ENCODE measurements at regions not wholly inside any gene's neighbourhood (a gene's known extent, or its start where the extent isn't known, plus 50 kb on each side); places are given as distances from the start of the nearest gene placed in this dataset.
"Not testable (repeated sequence)": the region's sequence is repeated elsewhere in the genome, so short reads cannot be mapped to it uniquely, and the experiment has no call there.

- H3K4me1 ChIP-seq (ENCODE audit: control insufficient read depth in 1 of 2, insufficient read depth in 2 of 2, low read length in 2 of 2): no peaks in the 10 kb centered on the region
- H3K27me3 ChIP-seq (ENCODE audit: control insufficient read depth in 1 of 2, insufficient read depth in 2 of 2, low read length in 1 of 2): no peaks in the 10 kb centered on the region
- H3K9me3 ChIP-seq (ENCODE audit: control insufficient read depth, low read length): peaks cover 6% of the 10 kb centered on the region
- no peak for ATAC-seq (ENCODE audit: low FRiP score)
- intact Hi-C loops (cut with DNase I): no loop called here
- DNase-seq: no peak
- H3K36me3 ChIP-seq (ENCODE audit: control insufficient read depth in 1 of 2, insufficient read depth in 2 of 2, low read length in 1 of 2): no peaks in the 10 kb centered on the region
- no peak overlapping the region for H3K4me3 ChIP-seq (ENCODE audit: low read length in 2 of 2)
- H3K27ac ChIP-seq (ENCODE audit: low read depth in 1 of 2, low read length in 2 of 2): no peak overlapping the region
These were observed 157.3 kb downstream of the RRAGB start for GRCh38 chrX:55874807-55875206.

DNA sequence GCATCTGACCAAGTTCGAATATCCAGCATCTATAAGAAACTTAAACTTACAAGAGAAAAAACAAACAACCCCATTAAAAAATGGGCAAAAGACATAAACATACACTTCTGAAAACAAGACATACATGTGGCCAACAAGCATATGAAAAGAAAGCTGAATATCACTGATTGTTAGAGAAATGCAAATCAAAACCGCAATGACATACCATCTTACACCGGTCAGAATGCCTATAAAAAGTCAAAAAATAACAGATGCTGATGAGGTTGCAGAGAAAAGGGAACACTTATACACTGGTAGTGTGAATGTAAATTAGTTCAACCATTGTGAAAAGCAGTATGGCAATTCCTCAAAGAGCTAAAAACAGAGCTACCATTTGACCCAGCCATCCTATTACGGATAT is 166.0 kb downstream of the RRAGB start:
- H3K27ac ChIP-seq (ENCODE audit: low read depth in 1 of 2, low read length in 2 of 2); H3K36me3 ChIP-seq (ENCODE audit: control insufficient read depth in 1 of 2, insufficient read depth in 2 of 2, low read length in 1 of 2); H3K27me3 ChIP-seq (ENCODE audit: control insufficient read depth in 1 of 2, insufficient read depth in 2 of 2, low read length in 1 of 2); intact Hi-C loops (cut with DNase I); H3K4me3 ChIP-seq (ENCODE audit: low read length in 2 of 2); DNase-seq; H3K9me3 ChIP-seq (ENCODE audit: control insufficient read depth, low read length); H3K4me1 ChIP-seq (ENCODE audit: control insufficient read depth in 1 of 2, insufficient read depth in 2 of 2, low read length in 2 of 2); ATAC-seq (ENCODE audit: low FRiP score): not testable (repeated sequence)
- WGBS, 2 donors: 90 to 92% methylated on average over 4 of the region's 4 CpGs

- peak overlapping the region in 1 of 2 donors; percentile 54 for H3K27ac ChIP-seq (ENCODE audit: low read depth in 1 of 2, low read length in 2 of 2)
- peak; percentile 76 for ATAC-seq (ENCODE audit: low FRiP score)
These were observed 190.5 kb downstream of the RRAGB start for GRCh38 chrX:55907968-55908607.

DNA sequence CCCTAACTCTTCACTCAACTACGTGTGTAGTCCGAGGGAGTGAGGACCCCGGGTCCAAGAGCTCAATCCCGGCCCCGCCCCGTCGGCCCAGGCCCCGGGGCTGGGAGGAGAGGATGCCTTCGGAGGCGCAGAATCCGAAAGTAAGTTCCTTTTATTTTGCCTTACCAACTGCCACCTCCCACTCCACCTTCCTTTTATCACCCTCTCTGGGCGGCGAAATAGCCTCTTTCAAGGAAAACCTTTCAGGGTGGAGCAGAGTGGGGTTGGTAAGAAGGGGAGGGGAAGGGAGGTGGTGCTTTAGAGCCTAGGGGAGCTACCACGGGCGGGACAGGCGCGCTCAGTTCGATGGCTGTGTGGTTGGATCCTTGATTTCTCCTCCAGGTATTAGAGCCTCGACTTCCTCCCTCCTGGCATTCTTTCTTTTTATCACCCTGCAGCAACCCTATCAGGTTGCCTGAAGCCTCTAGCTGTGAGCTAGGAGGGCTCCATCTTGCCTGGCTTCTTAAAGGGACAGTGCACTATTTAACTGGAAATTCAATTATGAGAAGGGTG is 191.2 kb downstream of the RRAGB start:
- DNase-seq: peak in 1 of 2 donors; percentile 59
- 1 to 35% methylated on average over 19 of the region's 19 CpGs for WGBS, 2 donors
- Histone ChIP-seq H3K9me3 (ENCODE audit: control insufficient read depth, low read length) (no peaks in the 10 kb centered on the region), H3K27ac (ENCODE audit: low read depth in 1 of 2, low read length in 2 of 2) (peak overlapping the region in 1 of 2 donors; percentile 54), H3K36me3 (ENCODE audit: control insufficient read depth in 1 of 2, insufficient read depth in 2 of 2, low read length in 1 of 2) (no peaks in the 10 kb centered on the region), H3K27me3 (ENCODE audit: control insufficient read depth in 1 of 2, insufficient read depth in 2 of 2, low read length in 1 of 2) (no peaks in the 10 kb centered on the region), H3K4me3 (ENCODE audit: low read length in 2 of 2) (peak overlapping the region; percentile 78 to 86), H3K4me1 (ENCODE audit: control insufficient read depth in 1 of 2, insufficient read depth in 2 of 2, low read length in 2 of 2) (peaks cover 0 to 2% of the 10 kb centered on the region in 2 donors)
- peak; percentile 50 for ATAC-seq (ENCODE audit: low FRiP score)
- intact Hi-C loops (cut with DNase I): loop anchor here in 1 of 2 donors (10.0 kb wide), 1 partner anchor 326 kb away; the partner anchor contains the start of gene KLF8

More at GRCh38 chrX:55907968-55908607, 190.5 kb downstream of the RRAGB start:
- DNase-seq: peak; percentile 68 to 80
- Histone ChIP-seq H3K9me3 (ENCODE audit: control insufficient read depth, low read length) (no peaks in the 10 kb centered on the region), H3K27me3 (ENCODE audit: control insufficient read depth in 1 of 2, insufficient read depth in 2 of 2, low read length in 1 of 2) (no peaks in the 10 kb centered on the region), H3K36me3 (ENCODE audit: control insufficient read depth in 1 of 2, insufficient read depth in 2 of 2, low read length in 1 of 2) (no peaks in the 10 kb centered on the region), H3K4me1 (ENCODE audit: control insufficient read depth in 1 of 2, insufficient read depth in 2 of 2, low read length in 2 of 2) (peaks cover 0 to 2% of the 10 kb centered on the region in 2 donors), H3K4me3 (ENCODE audit: low read length in 2 of 2) (peak overlapping the region; percentile 78 to 86)
- intact Hi-C loops (cut with DNase I): loop anchor here in 1 of 2 donors (10.0 kb wide), 1 partner anchor 327 kb away; the partner anchor contains the start of gene KLF8
- WGBS, 2 donors: 1 to 27% methylated on average over 20 of the region's 20 CpGs

GRCh38 chrX:55919367-55920221 is 202.0 kb downstream of the RRAGB start:
- Histone ChIP-seq H3K4me3 (ENCODE audit: low read length in 2 of 2) (no peak overlapping the region), H3K27me3 (ENCODE audit: control insufficient read depth in 1 of 2, insufficient read depth in 2 of 2, low read length in 1 of 2) (no peaks in the 10 kb centered on the region), H3K36me3 (ENCODE audit: control insufficient read depth in 1 of 2, insufficient read depth in 2 of 2, low read length in 1 of 2) (no peaks in the 10 kb centered on the region), H3K4me1 (ENCODE audit: control insufficient read depth in 1 of 2, insufficient read depth in 2 of 2, low read length in 2 of 2) (no peaks in the 10 kb centered on the region), H3K27ac (ENCODE audit: low read depth in 1 of 2, low read length in 2 of 2) (no peak overlapping the region), H3K9me3 (ENCODE audit: control insufficient read depth, low read length) (no peaks in the 10 kb centered on the region)
- no peak for ATAC-seq (ENCODE audit: low FRiP score)
- intact Hi-C loops (cut with DNase I): loop anchor here in 1 of 2 donors (10.0 kb wide), 1 partner anchor 55 kb away; no protein-coding TSS in a partner anchor
- no peak for DNase-seq
- WGBS, 2 donors: 76 to 97% methylated on average over 12 of the region's 12 CpGs

DNA sequence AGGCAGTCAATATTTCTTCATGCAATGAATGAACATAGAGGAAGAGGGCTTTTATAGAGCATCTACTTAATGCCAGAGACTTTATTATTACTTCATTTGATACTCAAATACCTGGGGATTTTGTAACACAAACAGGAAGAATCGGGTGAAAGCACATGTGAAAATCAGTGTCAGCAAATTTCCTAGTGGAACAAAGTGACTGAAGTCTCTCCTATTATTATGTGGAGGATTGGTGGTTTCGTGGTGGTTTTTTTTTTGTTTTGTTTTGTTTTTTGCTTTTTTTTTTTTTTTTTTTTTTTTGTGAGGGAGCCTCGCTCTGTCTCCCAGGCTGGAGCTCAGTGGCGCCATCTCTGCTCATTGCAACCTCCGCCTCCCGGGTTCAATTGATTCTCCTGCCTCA is 207.0 kb downstream of the RRAGB start:
- ATAC-seq (ENCODE audit: low FRiP score) (no peak), DNase-seq (no peak)
- Histone ChIP-seq H3K9me3 (ENCODE audit: control insufficient read depth, low read length) (peaks cover 1% of the 10 kb centered on the region), H3K27ac (ENCODE audit: low read depth in 1 of 2, low read length in 2 of 2) (no peak overlapping the region), H3K27me3 (ENCODE audit: control insufficient read depth in 1 of 2, insufficient read depth in 2 of 2, low read length in 1 of 2) (no peaks in the 10 kb centered on the region), H3K4me1 (ENCODE audit: control insufficient read depth in 1 of 2, insufficient read depth in 2 of 2, low read length in 2 of 2) (no peaks in the 10 kb centered on the region), H3K4me3 (ENCODE audit: low read length in 2 of 2) (no peak overlapping the region), H3K36me3 (ENCODE audit: control insufficient read depth in 1 of 2, insufficient read depth in 2 of 2, low read length in 1 of 2) (no peaks in the 10 kb centered on the region)
- intact Hi-C loops (cut with DNase I): loop anchor here in 1 of 2 donors (10.0 kb wide), 1 partner anchor 60 kb away; no protein-coding TSS in a partner anchor
- 82 to 94% methylated on average over 6 of the region's 6 CpGs for WGBS, 2 donors

DNA sequence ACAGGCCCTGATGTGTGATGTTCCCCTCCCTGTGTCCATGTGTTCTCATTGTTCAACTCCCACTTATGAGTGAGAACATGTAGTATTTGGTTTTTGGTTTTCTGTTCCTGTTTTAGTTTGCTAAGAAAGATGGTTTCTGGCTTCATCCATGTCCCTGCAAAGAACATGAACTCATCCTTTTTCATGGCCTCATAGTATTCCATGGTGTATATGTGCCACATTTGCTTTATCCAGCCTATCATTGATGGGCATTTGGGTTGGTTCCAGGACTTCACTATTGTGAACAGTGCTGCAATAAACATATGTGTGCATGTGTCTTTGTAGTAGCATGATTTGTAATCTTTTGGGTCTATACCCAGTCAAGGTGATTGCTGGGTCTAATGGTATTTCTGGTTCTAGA is 211.0 kb downstream of the RRAGB start:
- H3K36me3 ChIP-seq (ENCODE audit: control insufficient read depth in 1 of 2, insufficient read depth in 2 of 2, low read length in 1 of 2); H3K4me3 ChIP-seq (ENCODE audit: low read length in 2 of 2); H3K9me3 ChIP-seq (ENCODE audit: control insufficient read depth, low read length); ATAC-seq (ENCODE audit: low FRiP score); H3K27ac ChIP-seq (ENCODE audit: low read depth in 1 of 2, low read length in 2 of 2); DNase-seq; H3K27me3 ChIP-seq (ENCODE audit: control insufficient read depth in 1 of 2, insufficient read depth in 2 of 2, low read length in 1 of 2); H3K4me1 ChIP-seq (ENCODE audit: control insufficient read depth in 1 of 2, insufficient read depth in 2 of 2, low read length in 2 of 2): not testable (repeated sequence)
- intact Hi-C loops (cut with DNase I): loop anchor here in 1 of 2 donors (10.0 kb wide), 1 partner anchor 64 kb away; no protein-coding TSS in a partner anchor
